Non-pigmented ciliary epithelial cell (primary cell): ENCODE measurements at regions not wholly inside any gene's neighbourhood (a gene's known extent, or its start where the extent isn't known, plus 50 kb on each side); places are given as distances from the start of the nearest gene placed in this dataset.
A peak's percentile ranks its signal among the peaks of the same experiment; 100 is the strongest.

Experiments used
- DNase-seq: peaks from one replicate; pipeline ENCODE4 v3.0.0-alpha.2; 2010; ENCODE audit warnings: low read depth

DNA sequence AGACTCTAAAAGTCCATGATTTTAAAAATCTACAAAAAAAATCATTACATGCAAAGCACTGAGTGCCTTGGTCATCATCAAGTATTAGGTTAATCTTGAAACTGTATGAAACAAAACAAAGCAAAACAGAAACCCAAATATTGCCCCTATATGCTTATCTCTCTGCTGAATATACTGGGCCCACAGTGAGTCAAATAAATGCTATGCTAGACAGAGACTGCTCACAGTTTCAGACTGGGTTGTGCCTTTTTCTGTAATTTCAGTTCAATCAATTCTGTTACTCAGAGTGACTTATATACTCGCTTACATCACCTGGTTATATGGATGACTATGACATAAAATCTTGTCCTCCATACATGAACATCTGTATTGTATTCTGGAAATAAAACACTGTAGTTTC lies 257.1 kb upstream of the ACTRT1 start:
- DNase-seq = no peak

DNA sequence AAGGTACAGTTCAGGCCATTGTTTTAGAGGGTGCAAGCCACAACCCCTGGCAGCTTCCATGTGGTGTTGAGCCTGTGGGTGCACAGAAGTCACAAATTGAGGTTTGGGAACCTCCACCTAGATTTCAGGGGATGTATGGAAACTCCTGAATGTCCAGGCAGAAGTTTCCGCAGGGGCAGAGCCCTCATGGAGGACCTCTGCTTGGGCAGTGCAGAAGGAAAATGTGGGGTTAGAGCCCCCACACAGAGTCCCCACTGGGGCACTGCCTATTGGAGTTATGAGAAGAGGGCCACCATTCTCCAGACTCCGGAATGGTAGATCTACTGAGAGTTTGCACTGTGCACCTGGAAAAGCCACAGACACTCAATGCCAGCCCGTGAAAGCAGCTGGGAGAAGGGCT lies 242.0 kb upstream of the ACTRT1 start:
- DNase-seq = no peak

- no peak for DNase-seq
Measured at GRCh38 chrX:128287693-128288092, 235.5 kb upstream of the ACTRT1 start.

GRCh38 chrX:128250621-128251020 lies 198.4 kb upstream of the ACTRT1 start:
- DNase-seq = no peak

DNA sequence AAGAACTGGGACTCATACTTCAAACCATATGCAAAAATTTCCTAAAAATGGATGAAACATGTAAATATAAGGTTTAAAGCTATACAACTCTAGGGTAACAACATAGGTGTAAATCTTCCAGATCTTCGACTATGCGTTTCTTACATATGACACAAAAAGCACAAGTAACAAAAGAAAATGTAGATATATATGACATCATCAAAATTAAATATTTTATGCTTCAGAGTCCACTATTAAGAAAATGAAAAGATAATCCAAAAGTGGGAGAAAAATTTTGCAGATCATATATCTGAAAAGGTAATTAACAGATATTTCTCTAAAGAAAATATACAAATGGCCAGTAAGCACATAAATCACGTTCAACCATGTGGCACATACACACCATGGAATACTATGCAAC lies 164.2 kb upstream of the ACTRT1 start:
- no peak for DNase-seq

DNA sequence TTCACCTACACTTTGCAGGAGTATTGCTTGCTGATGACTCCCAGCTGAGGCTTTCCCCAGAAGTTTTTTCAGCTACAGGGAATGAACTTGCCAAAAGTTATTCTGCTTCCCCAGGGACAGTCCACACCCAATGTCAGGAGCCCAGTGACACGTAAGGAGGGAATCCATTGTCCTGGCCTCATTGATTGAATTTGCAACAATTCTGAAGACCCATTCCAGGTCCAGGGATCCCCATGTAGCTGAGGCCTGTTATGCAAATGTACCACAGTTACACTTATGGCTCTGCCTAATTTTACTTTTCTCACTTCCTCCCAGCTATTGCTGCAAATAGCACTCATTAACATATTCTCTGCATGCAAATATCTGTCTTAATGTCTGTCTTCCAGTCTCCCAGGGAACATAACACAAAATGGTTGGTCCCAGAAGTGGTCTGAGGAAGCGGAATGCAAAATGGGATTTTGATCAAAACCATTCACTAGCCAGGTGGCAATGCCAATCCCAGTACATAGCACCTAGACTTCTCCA lies 113.7 kb upstream of the ACTRT1 start:
- DNase-seq = no peak

DNA sequence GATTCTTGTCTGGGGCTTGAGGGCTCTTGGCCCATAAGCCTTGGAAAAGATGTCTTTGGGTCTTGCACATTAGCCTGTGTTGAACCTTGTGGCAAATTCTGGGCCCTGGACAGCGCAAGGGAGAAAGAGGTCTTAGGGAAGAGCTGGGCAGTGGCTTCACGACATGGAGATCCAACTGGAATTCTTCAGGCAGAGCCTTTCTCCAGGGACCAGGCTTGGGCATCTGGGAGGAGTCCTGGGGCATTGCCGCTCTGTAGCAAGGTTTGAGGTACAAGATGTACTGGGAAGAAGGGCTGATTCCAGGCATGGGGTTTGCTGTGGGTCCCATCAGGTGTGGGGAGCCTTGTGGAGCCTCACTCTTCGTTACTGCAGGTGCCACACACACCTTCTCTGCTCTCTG lies 104.0 kb upstream of the ACTRT1 start:
- no peak for DNase-seq

DNA sequence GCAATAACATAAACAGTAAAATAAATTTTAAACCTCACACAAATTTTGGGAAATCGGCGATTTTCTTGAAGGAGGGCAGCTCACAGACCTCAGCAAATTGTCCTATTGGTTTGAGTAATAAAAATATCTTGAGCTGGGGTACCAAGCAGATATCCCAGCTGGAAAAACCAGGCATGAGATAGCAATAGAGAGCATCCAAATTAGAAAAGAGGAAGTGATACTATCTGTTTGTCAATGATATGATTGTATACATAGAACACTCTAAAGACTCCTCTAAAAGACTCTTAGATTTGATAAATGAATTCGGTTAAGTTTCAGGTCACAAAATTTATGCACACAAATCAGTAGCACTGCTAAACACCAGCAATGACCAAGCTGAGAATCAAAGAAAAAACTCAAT lies 90.5 kb upstream of the ACTRT1 start:
- no peak for DNase-seq

DNA sequence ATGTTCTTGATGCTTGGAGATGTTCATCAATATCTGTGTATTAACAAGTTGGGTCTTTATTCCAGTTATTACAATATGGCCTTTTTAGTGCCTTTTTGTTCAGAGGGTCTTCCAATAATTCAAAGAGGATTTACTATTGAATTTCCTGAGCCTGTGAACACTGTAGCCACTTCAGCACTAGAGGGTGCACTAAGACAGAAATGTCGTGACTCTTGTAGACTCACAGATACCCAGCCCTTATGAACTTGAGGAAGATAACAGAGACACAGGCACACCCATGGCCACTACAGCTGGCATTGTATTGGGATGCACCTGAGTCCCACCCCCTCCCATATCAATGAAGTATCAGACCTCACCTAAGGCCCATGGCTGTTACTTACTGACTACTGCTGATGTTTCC lies 54.4 kb upstream of the ACTRT1 start:
- peak; percentile 2 for DNase-seq

- no peak for DNase-seq
Measured at GRCh38 chrX:128105659-128106058, 53.5 kb upstream of the ACTRT1 start.
